ENCODE measurements at regions not wholly inside any gene's neighbourhood (a gene's known extent, or its start where the extent isn't known, plus 50 kb on each side); places are given as distances from the start of the nearest gene placed in this dataset.

- TF ChIP-seq, protein P1, sequence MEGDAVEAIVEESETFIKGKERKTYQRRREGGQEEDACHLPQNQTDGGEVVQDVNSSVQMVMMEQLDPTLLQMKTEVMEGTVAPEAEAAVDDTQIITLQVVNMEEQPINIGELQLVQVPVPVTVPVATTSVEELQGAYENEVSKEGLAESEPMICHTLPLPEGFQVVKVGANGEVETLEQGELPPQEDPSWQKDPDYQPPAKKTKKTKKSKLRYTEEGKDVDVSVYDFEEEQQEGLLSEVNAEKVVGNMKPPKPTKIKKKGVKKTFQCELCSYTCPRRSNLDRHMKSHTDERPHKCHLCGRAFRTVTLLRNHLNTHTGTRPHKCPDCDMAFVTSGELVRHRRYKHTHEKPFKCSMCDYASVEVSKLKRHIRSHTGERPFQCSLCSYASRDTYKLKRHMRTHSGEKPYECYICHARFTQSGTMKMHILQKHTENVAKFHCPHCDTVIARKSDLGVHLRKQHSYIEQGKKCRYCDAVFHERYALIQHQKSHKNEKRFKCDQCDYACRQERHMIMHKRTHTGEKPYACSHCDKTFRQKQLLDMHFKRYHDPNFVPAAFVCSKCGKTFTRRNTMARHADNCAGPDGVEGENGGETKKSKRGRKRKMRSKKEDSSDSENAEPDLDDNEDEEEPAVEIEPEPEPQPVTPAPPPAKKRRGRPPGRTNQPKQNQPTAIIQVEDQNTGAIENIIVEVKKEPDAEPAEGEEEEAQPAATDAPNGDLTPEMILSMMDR (IDR thresholded peaks at IDR 0.05 in 2 of 3, conservative IDR thresholded peaks at IDR 0.05 in 1 of 3; ENCODE audit: control insufficient read depth in 2 of 3, extremely low read depth in 1 of 3, insufficient read depth in 1 of 3, low read depth in 3 of 3, low read length in 3 of 3): no peak
- no peak for TF ChIP-seq BHLHE40 (IDR thresholded peaks at IDR 0.05; ENCODE audit: borderline replicate concordance in 1 of 2, low read depth in 2 of 2, low read length in 1 of 2)
- TF ChIP-seq MYC (IDR thresholded peaks at IDR 0.05; ENCODE audit: insufficient read depth, insufficient read length, insufficient replicate concordance, low read length, severe bottlenecking): no peak
- no peak for TF ChIP-seq NR2C1 (IDR thresholded peaks at IDR 0.05)
- TF ChIP-seq RAD21 (IDR thresholded peaks at IDR 0.05; ENCODE audit: insufficient read depth, low read depth, low read length): no peak
- TF ChIP-seq YY1 (IDR thresholded peaks at IDR 0.05; ENCODE audit: low read depth, low read length): no peak
- TF ChIP-seq SRF (IDR thresholded peaks at IDR 0.05; ENCODE audit: low read depth in 2 of 2, low read length in 2 of 2): no peak
- no peak for TF ChIP-seq FOS (IDR thresholded peaks at IDR 0.05; ENCODE audit: borderline replicate concordance, extremely low read depth, insufficient read length)
- no peak for TF ChIP-seq TAF1 (IDR thresholded peaks at IDR 0.05; ENCODE audit: borderline replicate concordance, low read depth, low read length)
These were observed 422.2 kb upstream of the ANKRD30A start for GRCh38 chr10:36703179-36703578.
